ENCODE measurements at regions not wholly inside any gene's neighbourhood (a gene's known extent, or its start where the extent isn't known, plus 50 kb on each side); places are given as distances from the start of the nearest gene placed in this dataset.

DNA sequence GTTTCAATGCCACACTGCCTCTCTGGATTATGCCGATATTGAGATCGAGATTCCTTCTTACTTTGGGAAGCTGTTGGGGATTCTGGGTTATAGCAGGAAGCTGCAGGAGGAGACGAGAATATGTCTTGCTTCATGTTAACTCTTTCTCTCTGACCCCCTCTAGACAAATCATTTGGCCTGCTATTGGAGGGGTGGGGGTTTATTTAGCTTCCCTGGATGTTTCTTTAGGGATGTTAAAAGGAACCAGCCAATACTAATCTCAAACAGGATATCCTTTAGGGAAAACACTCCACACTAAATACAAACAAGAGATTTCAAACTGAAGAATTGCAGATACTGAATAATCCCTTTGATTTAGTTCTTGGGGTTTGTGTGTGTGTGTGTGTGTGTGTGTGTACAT is 102.6 kb downstream of the TMEM100 start:
- no peak for TF ChIP-seq POLR2A (IDR thresholded peaks at IDR 0.05)
- TF ChIP-seq, protein P1, sequence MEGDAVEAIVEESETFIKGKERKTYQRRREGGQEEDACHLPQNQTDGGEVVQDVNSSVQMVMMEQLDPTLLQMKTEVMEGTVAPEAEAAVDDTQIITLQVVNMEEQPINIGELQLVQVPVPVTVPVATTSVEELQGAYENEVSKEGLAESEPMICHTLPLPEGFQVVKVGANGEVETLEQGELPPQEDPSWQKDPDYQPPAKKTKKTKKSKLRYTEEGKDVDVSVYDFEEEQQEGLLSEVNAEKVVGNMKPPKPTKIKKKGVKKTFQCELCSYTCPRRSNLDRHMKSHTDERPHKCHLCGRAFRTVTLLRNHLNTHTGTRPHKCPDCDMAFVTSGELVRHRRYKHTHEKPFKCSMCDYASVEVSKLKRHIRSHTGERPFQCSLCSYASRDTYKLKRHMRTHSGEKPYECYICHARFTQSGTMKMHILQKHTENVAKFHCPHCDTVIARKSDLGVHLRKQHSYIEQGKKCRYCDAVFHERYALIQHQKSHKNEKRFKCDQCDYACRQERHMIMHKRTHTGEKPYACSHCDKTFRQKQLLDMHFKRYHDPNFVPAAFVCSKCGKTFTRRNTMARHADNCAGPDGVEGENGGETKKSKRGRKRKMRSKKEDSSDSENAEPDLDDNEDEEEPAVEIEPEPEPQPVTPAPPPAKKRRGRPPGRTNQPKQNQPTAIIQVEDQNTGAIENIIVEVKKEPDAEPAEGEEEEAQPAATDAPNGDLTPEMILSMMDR (IDR thresholded peaks at IDR 0.05) = no peak
